ENCODE measurements at regions not wholly inside any gene's neighbourhood (a gene's known extent, or its start where the extent isn't known, plus 50 kb on each side); places are given as distances from the start of the nearest gene placed in this dataset.

- DNase-seq (ENCODE audit: low read depth), result no peak
Observed at GRCh38 chr12:93243689-93244513, 133.8 kb upstream of the NUDT4 start.

- DNase-seq (ENCODE audit: low read depth), result no peak
Observed at GRCh38 chr12:93244514-93245077, 133.1 kb upstream of the NUDT4 start.

- DNase-seq (ENCODE audit: low read depth), result peak; percentile 5
Observed at GRCh38 chr12:93245543-93245942, 132.2 kb upstream of the NUDT4 start.

- no peak for DNase-seq (ENCODE audit: low read depth)
Observed at GRCh38 chr12:93247313-93247991, 130.3 kb upstream of the NUDT4 start.

DNA sequence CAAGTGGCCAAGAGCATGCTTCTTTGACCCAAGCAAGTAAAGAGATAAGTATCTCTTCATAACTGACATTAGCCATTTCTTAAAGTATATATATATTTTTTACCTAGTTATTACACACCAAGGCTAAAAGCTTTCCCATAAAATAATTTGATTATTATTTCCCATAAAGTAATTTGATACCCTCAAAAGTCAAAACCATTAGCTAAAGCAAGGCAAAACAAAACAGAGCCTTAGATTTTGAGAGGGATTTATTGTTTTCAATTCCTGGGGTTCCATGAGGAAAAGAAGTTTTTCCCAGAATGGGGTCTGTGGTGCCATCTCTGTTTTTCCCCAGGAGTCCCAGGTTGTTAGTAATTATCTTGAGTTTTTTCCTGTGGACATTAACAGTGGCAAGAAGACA, 125.5 kb upstream of the NUDT4 start:
- no peak for DNase-seq (ENCODE audit: low read depth)

DNA sequence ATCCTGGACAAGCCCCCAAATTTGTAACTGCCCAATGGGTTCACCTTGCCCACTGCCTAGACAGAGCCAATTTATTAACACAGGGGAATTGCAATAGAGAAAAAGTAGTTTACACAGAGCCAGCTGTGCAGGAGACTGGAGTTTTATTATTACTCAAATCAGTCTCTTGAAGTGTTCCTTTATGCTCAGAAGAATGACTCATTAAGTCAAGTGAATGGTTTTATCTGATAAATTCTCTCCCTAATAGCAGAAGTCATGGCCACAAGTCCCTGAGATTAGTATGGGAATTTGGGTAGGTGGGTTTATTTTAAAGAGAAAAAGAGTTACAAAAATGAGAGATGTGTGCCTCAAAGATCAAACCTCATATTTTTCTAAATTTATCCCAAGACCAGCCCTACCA, 122.8 kb upstream of the NUDT4 start:
- DNase-seq (ENCODE audit: low read depth), result no peak

DNA sequence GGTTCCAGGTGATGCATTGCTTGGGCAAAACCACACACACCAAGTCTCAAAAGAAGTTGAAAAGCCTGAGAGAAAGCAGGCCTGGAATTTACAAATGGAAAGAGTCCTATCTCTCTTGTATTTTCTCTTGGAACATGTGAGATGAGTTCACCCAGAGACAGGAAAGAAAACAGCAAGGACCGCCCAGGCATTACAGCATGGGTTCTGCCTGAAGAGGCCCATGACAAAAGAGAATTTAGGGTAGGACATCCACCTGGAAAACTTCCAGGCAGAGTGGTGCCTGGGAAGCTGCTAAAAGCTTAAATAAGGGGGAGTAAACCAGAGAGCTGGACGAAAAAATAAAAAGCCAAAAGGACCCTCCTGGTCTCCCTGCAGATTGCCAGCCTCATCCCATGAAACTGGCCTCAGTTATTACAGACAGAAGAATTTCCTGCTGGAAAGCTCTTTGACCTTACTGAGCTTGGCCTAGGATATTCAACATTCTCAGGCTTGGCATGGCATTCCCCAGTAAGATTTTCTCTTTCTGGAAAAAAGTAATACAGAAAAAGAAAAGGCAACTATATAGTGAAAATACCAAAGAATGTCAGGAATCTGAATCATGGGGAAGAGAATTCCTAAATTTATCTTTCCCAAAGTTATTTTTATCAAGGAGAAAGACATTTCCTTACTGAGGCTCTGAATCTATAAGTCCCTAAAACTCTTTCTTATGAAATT, 121.3 kb upstream of the NUDT4 start:
- no peak for DNase-seq (ENCODE audit: low read depth)

DNA sequence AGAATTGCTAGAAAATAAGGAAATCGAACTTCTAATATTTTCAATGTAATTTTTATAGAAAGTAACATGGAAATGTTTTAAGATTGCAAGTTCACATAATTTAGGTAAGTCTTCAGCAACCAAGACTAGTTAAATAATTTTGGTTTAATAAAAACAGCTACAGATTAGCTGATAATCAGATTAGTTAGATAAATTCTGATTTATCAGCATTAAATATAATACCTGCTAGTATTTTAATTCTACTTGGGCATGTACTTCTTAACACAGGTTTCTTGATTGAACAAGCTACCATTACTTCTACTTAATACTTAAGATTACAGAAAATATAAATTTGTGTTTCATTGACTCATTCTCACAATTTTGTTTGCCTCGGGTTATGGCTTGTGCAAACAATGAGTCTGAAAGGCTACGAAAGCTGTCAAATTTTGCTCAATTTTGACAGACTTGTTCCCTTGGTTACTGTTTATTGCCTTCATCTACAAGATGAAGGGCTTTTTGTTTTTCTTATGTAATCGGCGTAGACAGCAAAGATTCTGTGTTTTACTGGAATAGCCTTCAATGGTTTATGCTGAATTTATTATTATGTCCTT, 116.1 kb upstream of the NUDT4 start:
- no peak for DNase-seq (ENCODE audit: low read depth)

GRCh38 chr12:93272997-93273396, 104.7 kb upstream of the NUDT4 start:
- no peak for DNase-seq (ENCODE audit: low read depth)

DNA sequence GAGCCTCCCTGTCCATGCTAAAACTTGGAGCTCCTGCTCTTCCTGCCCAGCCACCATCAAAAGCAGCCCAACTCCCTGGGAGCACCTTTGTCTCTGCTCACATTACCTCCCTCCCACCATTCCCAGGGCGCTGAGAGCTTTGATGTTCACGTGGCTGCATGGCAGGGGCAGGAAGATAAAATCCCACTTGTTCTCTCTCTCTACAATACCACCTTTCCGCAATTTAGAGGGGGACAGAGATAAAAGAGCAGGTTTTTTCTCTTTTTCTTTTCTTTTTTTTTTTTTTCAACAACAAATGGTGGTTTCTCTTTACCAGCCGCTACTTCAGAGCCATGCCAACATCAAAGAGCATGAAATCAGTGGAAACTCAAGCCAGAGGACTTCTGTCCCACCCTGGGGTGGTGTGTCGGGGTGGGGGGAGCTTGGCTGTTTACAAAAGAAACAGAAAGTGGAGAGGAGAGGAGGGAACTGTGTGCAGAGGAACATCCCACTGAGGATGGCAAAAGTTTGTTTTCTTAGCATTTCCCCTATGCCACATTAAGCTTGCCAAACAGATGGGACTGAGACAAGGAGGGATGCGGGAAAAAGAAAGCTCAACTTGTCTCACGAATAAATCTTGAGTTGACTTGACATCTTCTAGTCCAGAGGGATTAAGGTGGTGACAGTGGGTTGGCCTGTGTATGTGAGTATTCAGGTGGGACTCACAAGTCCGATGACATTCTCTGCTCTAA, 103.7 kb upstream of the NUDT4 start:
- DNase-seq (ENCODE audit: low read depth), result no peak

GRCh38 chr12:93274937-93275336, 102.8 kb upstream of the NUDT4 start:
- no peak for DNase-seq (ENCODE audit: low read depth)

DNA sequence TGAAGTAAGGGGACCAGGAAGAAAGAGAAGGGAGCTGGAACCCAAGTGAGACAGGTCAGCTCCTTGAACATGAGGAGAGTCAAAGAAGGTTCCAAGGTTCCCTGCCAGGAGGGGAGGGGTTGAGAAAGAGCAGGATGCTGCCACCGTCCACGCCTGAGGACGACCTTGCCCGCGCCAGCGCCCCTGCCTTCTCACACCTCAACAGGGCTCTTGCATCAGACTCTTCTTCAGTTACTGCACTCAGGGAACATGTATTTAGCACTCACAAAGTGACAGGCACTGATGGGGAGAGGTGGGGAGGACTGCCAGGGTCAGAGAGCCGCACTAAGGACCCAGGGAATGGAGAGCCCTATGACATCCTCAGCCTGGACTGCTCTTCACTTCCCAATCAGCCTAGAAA, 102.1 kb upstream of the NUDT4 start:
- no peak for DNase-seq (ENCODE audit: low read depth)

- DNase-seq (ENCODE audit: low read depth), result no peak
Observed at GRCh38 chr12:93279565-93280412, 97.9 kb upstream of the NUDT4 start.

GRCh38 chr12:93287149-93287548, 90.6 kb upstream of the NUDT4 start:
- DNase-seq (ENCODE audit: low read depth), result no peak

DNA sequence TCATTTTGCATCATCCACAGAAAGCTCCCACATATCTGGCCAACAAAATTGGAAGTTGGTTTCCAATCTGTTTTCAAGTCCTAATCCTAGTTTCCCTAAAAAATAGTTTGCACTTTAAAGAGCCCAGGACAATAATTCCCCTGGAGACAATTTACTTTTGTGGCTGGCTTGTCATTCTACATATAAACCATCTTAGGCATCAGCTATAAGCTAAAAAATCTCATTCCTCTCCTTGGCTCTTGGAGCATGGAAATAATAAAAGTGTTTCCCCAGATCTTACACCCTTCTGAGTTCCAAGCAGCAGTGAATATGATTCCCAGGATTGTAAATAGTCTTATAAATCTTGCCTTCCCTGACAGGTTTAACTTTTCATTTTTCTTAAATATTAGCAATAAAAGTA, 89.1 kb upstream of the NUDT4 start:
- DNase-seq (ENCODE audit: low read depth), result no peak

DNA sequence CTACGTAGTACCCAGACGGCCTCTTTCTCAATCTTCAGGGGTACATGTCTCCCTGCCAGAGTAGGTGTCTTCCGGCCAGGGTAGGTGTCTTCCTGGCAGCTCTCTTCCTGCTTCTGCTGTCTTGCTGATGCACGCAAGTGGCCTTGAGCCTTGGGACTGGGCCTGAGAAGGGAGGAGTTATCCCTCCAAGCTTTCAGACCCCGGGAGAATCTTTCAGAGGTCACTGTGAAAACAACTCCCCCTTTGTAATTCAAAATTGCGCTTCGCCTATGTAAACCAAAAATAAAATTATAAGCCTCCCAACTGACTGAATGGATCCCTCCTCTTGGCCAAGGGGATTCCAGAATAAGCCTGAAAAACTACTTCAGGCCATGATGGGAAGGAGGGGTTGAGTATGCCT, 87.3 kb upstream of the NUDT4 start:
- no peak for DNase-seq (ENCODE audit: low read depth)

GRCh38 chr12:93292213-93292612, 85.5 kb upstream of the NUDT4 start:
- DNase-seq (ENCODE audit: low read depth), result no peak

- DNase-seq (ENCODE audit: low read depth), result no peak
Observed at GRCh38 chr12:93292731-93293566, 84.8 kb upstream of the NUDT4 start.

- no peak for DNase-seq (ENCODE audit: low read depth)
Observed at GRCh38 chr12:93297032-93297431, 80.7 kb upstream of the NUDT4 start.

GRCh38 chr12:93297536-93297935, 80.2 kb upstream of the NUDT4 start:
- no peak for DNase-seq (ENCODE audit: low read depth)

Measured in stimulated activated CD8-positive, alpha-beta memory T cell treated with anti-CD3 and anti-CD28 coated beads, Interleukin-12 subunit alpha, Interleukin-12 subunit beta, amount 100 ng/mL, for 1 hour (primary cell).